GM23248 (cell line): ENCODE measurements at regions not wholly inside any gene's neighbourhood (a gene's known extent, or its start where the extent isn't known, plus 50 kb on each side); places are given as distances from the start of the nearest gene placed in this dataset.
A peak's percentile ranks its signal among the peaks of the same experiment; 100 is the strongest.

Experiments used
- DNase-seq: peaks from one replicate; pipeline ENCODE4 v3.0.0-alpha.2; 2015
- H2AFZ ChIP-seq: fragments of 200-600 bp; sonication (generic); 2 replicates; pipeline ENCODE4 v1.6.1; 2016; ENCODE audit warnings: antibody characterized with exemption
- H3F3A ChIP-seq: fragments of 200-600 bp; sonication (generic); 2 replicates; pipeline ENCODE4 v1.6.1; 2016; ENCODE audit warnings: mild to moderate bottlenecking, antibody characterized with exemption, mixed run types; ENCODE audit not compliant: insufficient read depth
- H3K27ac ChIP-seq: fragments of 200-600 bp; sonication (generic); 2 replicates; pipeline ENCODE4 v1.5.1; 2016; ENCODE audit warnings: mild to moderate bottlenecking
- H3K27me3 ChIP-seq: fragments of 200-600 bp; sonication (generic); replicated peaks from 2 replicates; pipeline ENCODE4 v1.6.1; 2016; ENCODE audit warnings: mild to moderate bottlenecking; ENCODE audit not compliant: insufficient read depth
- H3K36me3 ChIP-seq: fragments of 200-600 bp; sonication (generic); 2 replicates; pipeline ENCODE4 v1.6.1; 2016; ENCODE audit warnings: low read depth, mild to moderate bottlenecking
- H3K4me1 ChIP-seq: fragments of 200-600 bp; sonication (generic); 2 replicates; pipeline ENCODE4 v1.6.1; 2016; ENCODE audit warnings: mild to moderate bottlenecking; ENCODE audit not compliant: insufficient read depth
- H3K4me2 ChIP-seq: fragments of 200-600 bp; sonication (generic); one replicate; pipeline ENCODE4 v1.6.1; 2016; ENCODE audit warnings: mild to moderate bottlenecking; ENCODE audit not compliant: unreplicated experiment
- H3K4me3 ChIP-seq: fragments of 200-600 bp; sonication (generic); 2 replicates; pipeline ENCODE4 v1.5.1; 2016; ENCODE audit warnings: mild to moderate bottlenecking
- H3K79me2 ChIP-seq: fragments of 200-600 bp; sonication (generic); 2 replicates; pipeline ENCODE4 v1.6.1; 2016; ENCODE audit warnings: mild to moderate bottlenecking; ENCODE audit not compliant: insufficient read depth
- H3K9ac ChIP-seq: fragments of 200-600 bp; sonication (generic); 2 replicates; pipeline ENCODE4 v1.6.1; 2016; ENCODE audit warnings: mild to moderate bottlenecking
- H3K9me2 ChIP-seq: fragments of 200-600 bp; sonication (generic); 2 replicates; pipeline ENCODE4 v1.6.1; 2016; ENCODE audit warnings: mixed run types, mild to moderate bottlenecking, moderate library complexity; ENCODE audit not compliant: insufficient read depth
- H3K9me3 ChIP-seq: fragments of 200-600 bp; sonication (generic); one replicate; pipeline ENCODE4 v1.6.1; 2017; ENCODE audit warnings: low read depth
- H4K20me1 ChIP-seq: fragments of 200-600 bp; sonication (generic); 2 replicates; pipeline ENCODE4 v1.6.0; 2016; ENCODE audit not compliant: insufficient read depth
- EZH2 ChIP-seq: fragments of 200-600 bp; sonication (generic); IDR thresholded peaks from 2 replicates; pipeline ENCODE4 v1.6.1; 2018; ENCODE audit warnings: antibody characterized with exemption, mild to moderate bottlenecking; ENCODE audit not compliant: insufficient read depth, poor library complexity, severe bottlenecking
- EZH2phosphoT487 ChIP-seq: fragments of 200-600 bp; sonication (generic); IDR thresholded peaks from 2 replicates; pipeline ENCODE4 v1.6.1; 2018; ENCODE audit warnings: antibody characterized with exemption, moderate library complexity, mild to moderate bottlenecking, low read depth; ENCODE audit not compliant: insufficient read depth
- WGBS, 2 experiments: methylation state at CpG; one replicate each; pipeline ENCODE4 v1.1.6; 2015 to 2017; ENCODE audit warnings: low lambda C conversion rate in 2 of 2, low coverage in 1 of 2; ENCODE audit errors: missing lambda C conversion rate in 2 of 2; 5-methylcytosine and 5-hydroxymethylcytosine counted together
- in situ Hi-C: fragments of 300-500 bp; cut with MboI; formaldehyde crosslinking; loops from 2 replicates; pipeline ENCODE4 v1.15.0; 2020

DNA sequence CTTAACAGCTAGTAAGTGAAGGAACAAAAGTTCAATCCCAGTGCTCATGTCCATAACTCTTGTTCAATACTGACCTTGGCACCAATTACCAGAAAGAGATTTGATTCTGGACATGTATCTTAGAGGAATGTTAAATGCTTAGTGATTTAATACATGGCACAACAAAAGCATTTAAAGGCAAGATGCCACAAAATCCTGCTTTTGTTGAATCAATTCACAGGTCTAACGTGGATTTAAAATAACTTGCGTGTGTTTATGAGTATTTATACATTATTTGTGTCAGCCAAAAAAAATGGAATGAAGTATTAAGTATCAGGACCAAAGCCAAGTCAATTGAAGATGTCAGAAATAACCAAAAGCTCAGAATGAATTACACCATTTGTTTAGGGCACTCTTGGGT lies 85.4 kb upstream of the GIMD1 start:
- Histone ChIP-seq H3K36me3 (no peaks in the 10 kb centered on the region), H3K4me2 (no peak overlapping the region), H3K4me3 (no peak overlapping the region), H3K4me1 (no peaks in the 10 kb centered on the region), H3K9ac (no peak overlapping the region), H4K20me1 (no peaks in the 10 kb centered on the region), H3K9me2 (no peaks in the 10 kb centered on the region), H3F3A (no peaks in the 10 kb centered on the region), H2AFZ (0 out of 2 replicates have a peak overlapping the region, but pooled peaks have one; percentile 13), H3K9me3 (no peaks in the 10 kb centered on the region), H3K27ac (no peak overlapping the region), H3K79me2 (no peaks in the 10 kb centered on the region), H3K27me3 (no peaks in the 10 kb centered on the region)
- TF ChIP-seq EZH2phosphoT487, result no peak
- WGBS, 2 experiments, result 74 to 76% methylated on average over 2 of the region's 2 CpGs
- in situ Hi-C loops, result no loop called here
- no peak for DNase-seq

DNA sequence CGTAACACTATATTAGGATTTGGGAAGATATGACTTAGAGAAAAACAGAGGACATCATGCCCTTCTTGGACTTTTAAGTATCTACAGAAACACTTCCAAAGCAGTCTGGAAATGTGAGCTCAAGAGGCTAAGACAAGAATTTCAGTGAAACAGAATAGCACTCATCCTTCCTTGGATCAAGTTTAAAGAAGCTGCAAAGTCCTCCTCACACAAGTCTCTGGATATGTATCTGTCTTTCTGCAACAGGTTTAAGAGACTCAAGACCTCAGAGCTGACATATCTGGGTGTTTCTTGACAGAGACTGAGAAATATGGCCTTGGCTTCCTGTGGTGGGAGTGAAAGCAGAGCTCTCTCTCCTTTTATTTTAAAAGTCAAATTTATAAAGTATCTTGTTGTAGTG lies 82.5 kb upstream of the GIMD1 start:
- Histone ChIP-seq H3K4me3 (no peak overlapping the region), H3K79me2 (no peaks in the 10 kb centered on the region), H4K20me1 (no peaks in the 10 kb centered on the region), H3K4me2 (no peak overlapping the region), H3K9ac (no peak overlapping the region), H3K9me3 (no peaks in the 10 kb centered on the region), H3K36me3 (no peaks in the 10 kb centered on the region), H3K27ac (no peak overlapping the region), H3K27me3 (no peaks in the 10 kb centered on the region), H3K9me2 (no peaks in the 10 kb centered on the region), H2AFZ (0 out of 2 replicates have a peak overlapping the region, but pooled peaks have one; percentile 22), H3F3A (no peaks in the 10 kb centered on the region), H3K4me1 (no peaks in the 10 kb centered on the region)
- TF ChIP-seq EZH2, result no peak
- TF ChIP-seq EZH2phosphoT487, result no peak
- in situ Hi-C loops, result no loop called here
- DNase-seq, result no peak
- WGBS, 2 experiments, result 96 to 100% methylated on average over 1 of the region's 1 CpG

DNA sequence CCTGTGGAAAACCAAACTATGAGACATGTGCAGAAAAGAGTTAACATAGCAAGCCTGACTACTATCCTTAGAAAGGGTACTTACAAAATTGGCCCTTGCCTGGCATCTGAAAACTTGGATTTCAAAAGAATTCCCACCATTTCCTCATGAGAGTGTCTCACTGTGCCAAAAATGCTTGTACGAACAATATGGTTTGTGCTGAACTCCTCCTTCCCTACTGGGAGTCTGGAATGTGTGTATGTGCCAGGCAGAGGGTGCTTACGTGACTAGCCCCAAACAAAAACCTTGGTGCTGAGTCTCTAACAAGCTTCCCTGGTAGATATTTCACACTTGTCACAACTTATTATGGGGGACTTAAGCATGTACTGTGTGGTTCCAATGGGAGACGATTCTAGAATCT lies 81.7 kb upstream of the GIMD1 start:
- no peak overlapping the region for H3K4me2 ChIP-seq
- H3K27me3 ChIP-seq, result no peaks in the 10 kb centered on the region
- TF ChIP-seq EZH2, result no peak
- H3K27ac ChIP-seq, result no peak overlapping the region
- H2AFZ ChIP-seq, result peak overlapping the region; percentile 29; the same call in 1 of the 2 replicates
- no peaks in the 10 kb centered on the region for H4K20me1 ChIP-seq
- H3K4me1 ChIP-seq, result peaks cover 4% of the 10 kb centered on the region
- no peaks in the 10 kb centered on the region for H3K79me2 ChIP-seq
- no peaks in the 10 kb centered on the region for H3K36me3 ChIP-seq
- H3F3A ChIP-seq, result 0 out of 2 replicates have a peak, but pooled peaks cover 2% of the 10 kb centered on the region
- in situ Hi-C loops, result no loop called here
- H3K9me2 ChIP-seq, result no peaks in the 10 kb centered on the region
- DNase-seq, result peak; percentile 10
- no peak overlapping the region for H3K4me3 ChIP-seq
- no peak overlapping the region for H3K9ac ChIP-seq
- no peaks in the 10 kb centered on the region for H3K9me3 ChIP-seq
- WGBS, 2 experiments, result 64 to 67% methylated on average over 3 of the region's 3 CpGs

DNA sequence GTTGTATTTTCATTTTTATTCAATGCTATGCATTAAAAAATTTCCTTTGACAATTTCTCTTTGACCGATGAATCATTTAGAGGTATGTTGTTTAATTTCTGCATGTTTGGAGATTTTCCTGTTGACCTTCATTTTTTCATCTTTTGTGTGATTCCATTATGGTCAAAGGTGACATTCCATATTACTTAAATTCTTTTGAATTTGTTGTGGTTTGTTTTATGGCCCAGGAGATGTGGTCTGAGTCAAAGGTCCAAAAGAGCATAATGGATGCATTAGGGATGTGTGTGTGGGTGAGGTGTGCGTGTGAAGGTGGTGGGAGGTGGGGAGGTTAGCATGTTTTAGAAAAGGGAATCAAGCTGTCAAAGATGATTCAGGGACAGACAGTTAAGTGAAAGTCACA lies 76.0 kb upstream of the GIMD1 start:
- H3K9me3 ChIP-seq, result no peaks in the 10 kb centered on the region
- no peaks in the 10 kb centered on the region for H4K20me1 ChIP-seq
- no peaks in the 10 kb centered on the region for H3K79me2 ChIP-seq
- peak; percentile 47 for DNase-seq
- H3K9ac ChIP-seq, result no peak overlapping the region
- H3F3A ChIP-seq, result 0 out of 2 replicates have a peak, but pooled peaks cover 24% of the 10 kb centered on the region
- peaks cover 28% of the 10 kb centered on the region for H3K4me1 ChIP-seq
- no peak for TF ChIP-seq EZH2phosphoT487
- TF ChIP-seq EZH2, result no peak
- no peaks in the 10 kb centered on the region for H3K36me3 ChIP-seq
- 38 to 41% methylated on average over 2 of the region's 2 CpGs for WGBS, 2 experiments
- peak overlapping the region; percentile 25 for H3K4me2 ChIP-seq
- H3K9me2 ChIP-seq, result no peaks in the 10 kb centered on the region
- H3K4me3 ChIP-seq, result no peak overlapping the region
- H2AFZ ChIP-seq, result no peak overlapping the region
- 0 out of 2 replicates have a peak overlapping the region, but pooled peaks have one; percentile 26 for H3K27ac ChIP-seq
- in situ Hi-C loops, result no loop called here
- no peaks in the 10 kb centered on the region for H3K27me3 ChIP-seq

DNA sequence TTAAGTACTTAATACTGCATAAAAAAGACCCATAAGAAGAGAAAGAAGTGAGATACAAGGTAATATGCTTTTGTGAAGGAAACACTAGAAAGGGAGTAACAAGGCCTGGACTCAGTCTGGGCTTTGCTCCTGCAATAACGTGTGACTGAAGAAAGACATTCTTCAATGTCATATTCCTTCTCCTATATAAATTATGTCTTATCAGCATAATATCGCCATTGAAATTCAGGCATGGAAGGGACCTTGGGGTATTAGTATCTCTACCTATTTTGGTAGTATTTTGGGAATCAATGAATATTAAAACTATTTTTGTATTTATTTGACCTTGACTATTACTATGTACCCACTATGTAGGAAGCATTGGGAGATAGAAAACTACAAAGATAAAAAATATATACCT lies 62.2 kb upstream of the GIMD1 start:
- no peak overlapping the region for H2AFZ ChIP-seq
- no peak overlapping the region for H3K9ac ChIP-seq
- H3K36me3 ChIP-seq, result no peaks in the 10 kb centered on the region
- no peaks in the 10 kb centered on the region for H3K9me2 ChIP-seq
- no peaks in the 10 kb centered on the region for H3K9me3 ChIP-seq
- no peaks in the 10 kb centered on the region for H3K79me2 ChIP-seq
- TF ChIP-seq EZH2, result no peak
- no peak for TF ChIP-seq EZH2phosphoT487
- in situ Hi-C loops, result no loop called here
- H4K20me1 ChIP-seq, result no peaks in the 10 kb centered on the region
- 84 to 92% methylated on average over 2 of the region's 2 CpGs for WGBS, 2 experiments
- H3K27ac ChIP-seq, result no peak overlapping the region
- no peak overlapping the region for H3K4me2 ChIP-seq
- no peaks in the 10 kb centered on the region for H3K27me3 ChIP-seq
- DNase-seq, result no peak
- H3K4me3 ChIP-seq, result no peak overlapping the region
- H3K4me1 ChIP-seq, result no peaks in the 10 kb centered on the region
- H3F3A ChIP-seq, result no peaks in the 10 kb centered on the region
